ENCODE measurements at regions not wholly inside any gene's neighbourhood (a gene's known extent, or its start where the extent isn't known, plus 50 kb on each side); places are given as distances from the start of the nearest gene placed in this dataset.

DNA sequence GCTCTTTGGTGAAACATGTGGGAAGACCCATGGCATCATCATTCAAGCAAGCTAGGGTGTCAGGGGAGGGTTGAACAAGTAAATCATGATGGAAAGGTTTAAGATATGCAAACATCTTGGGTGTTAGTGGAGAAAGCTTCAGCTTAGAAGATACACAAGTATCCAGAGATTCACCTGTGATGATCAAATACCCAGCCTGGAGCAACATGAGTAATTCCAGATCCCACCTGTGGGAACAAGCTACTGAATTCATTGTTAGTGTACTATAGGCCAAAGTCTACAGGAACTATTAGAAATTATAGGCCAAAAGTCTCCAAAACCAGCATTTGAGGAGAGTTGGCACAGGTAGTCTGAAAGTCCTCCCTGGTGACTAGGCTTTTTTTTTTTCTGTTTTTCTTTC lies 499.9 kb downstream of the NUF2 start:
- no peak for ATAC-seq
- Histone ChIP-seq H3K4me3 (replicated peaks in 1 of 2; ENCODE audit: low read depth in 1 of 2, low read length in 2 of 2) (no peak overlapping the region), H3K79me2 (ENCODE audit: insufficient read depth, low read length) (no peaks in the 10 kb centered on the region), H3K9me2 (ENCODE audit: insufficient read depth) (no peaks in the 10 kb centered on the region), H3K27ac (ENCODE audit: low read depth, low read length) (no peak overlapping the region), H3K4me1 (ENCODE audit: control insufficient read depth in 1 of 2, insufficient read depth in 2 of 2, low read length in 2 of 2) (no peaks in the 10 kb centered on the region), H3K4me2 (ENCODE audit: low read length) (no peak overlapping the region), H3K36me3 (ENCODE audit: control insufficient read depth in 1 of 2, insufficient read depth in 2 of 2, low read length in 2 of 2) (no peaks in the 10 kb centered on the region), H3K9me3 (ENCODE audit: control insufficient read depth in 1 of 2, insufficient read depth in 1 of 2, low read depth in 1 of 2, low read length in 2 of 2) (no peaks in the 10 kb centered on the region), H3K27me3 (ENCODE audit: insufficient read depth, low read length) (no peaks in the 10 kb centered on the region), H4K20me1 (ENCODE audit: insufficient read depth) (no peaks in the 10 kb centered on the region), H3K9ac (ENCODE audit: low read length) (no peak overlapping the region), H2AFZ (ENCODE audit: low read depth, low read length, poor library complexity, severe bottlenecking) (no peak overlapping the region)
- RAD21 ChIA-PET (ENCODE audit: low non-redundant PET in 1 of 2, low total read pairs in 2 of 2, uncharacterized antibody in 2 of 2, unreplicated experiment in 2 of 2): no interaction called here
- TF ChIP-seq RAD21 (IDR thresholded peaks at IDR 0.05; ENCODE audit: low read depth): no peak
- BruUV-seq (replicated peaks): no TSS peak
- intact Hi-C loops (cut with micrococcal nuclease): loop anchor here (5.0 kb wide), 1 partner anchor 796 kb away; no protein-coding TSS in a partner anchor
- CTCF ChIA-PET: no interaction called here
- DNase-seq (ENCODE audit: low read depth, low spot score): no peak
- POLR2A ChIA-PET: no interaction called here

DNA sequence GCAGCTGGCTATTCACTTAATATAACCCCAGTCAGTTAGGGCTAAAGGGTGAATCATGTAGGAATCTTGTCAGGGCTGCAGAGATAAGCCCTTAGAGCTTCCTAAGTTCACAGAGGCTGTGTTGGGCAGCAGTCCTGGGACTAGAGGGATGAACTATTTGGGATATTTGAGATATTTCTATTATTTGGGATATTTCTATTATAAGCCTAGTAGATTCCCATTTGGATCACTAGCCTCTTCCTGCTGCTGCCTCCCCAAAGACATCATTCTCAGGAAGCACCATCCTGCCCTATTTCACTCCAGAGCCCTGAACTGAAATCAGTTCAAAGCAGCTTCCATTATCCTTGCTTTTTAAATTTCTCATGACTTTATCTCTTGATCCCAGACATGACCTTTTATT lies 501.3 kb downstream of the NUF2 start:
- no peaks in the 10 kb centered on the region for H4K20me1 ChIP-seq (ENCODE audit: insufficient read depth)
- no peak overlapping the region for H3K4me3 ChIP-seq (replicated peaks in 1 of 2; ENCODE audit: low read depth in 1 of 2, low read length in 2 of 2)
- POLR2A ChIA-PET: no interaction called here
- DNase-seq (ENCODE audit: low read depth, low spot score) (no peak), ATAC-seq (no peak)
- TF ChIP-seq SIN3A (IDR thresholded peaks at IDR 0.05; ENCODE audit: low read depth) (no peak), POLR2A (IDR thresholded peaks at IDR 0.05; ENCODE audit: borderline replicate concordance, extremely low read depth, insufficient read depth, insufficient read length) (no peak), POLR2AphosphoS5 (IDR thresholded peaks at IDR 0.05; ENCODE audit: low read depth, low read length) (no peak), ATF3 (IDR thresholded peaks at IDR 0.05) (no peak), CEBPB (IDR thresholded peaks at IDR 0.05; ENCODE audit: low read depth) (no peak), ELF1 (IDR thresholded peaks at IDR 0.05; ENCODE audit: borderline replicate concordance, low read depth) (no peak), CBX3 (IDR thresholded peaks at IDR 0.05; ENCODE audit: low read depth) (no peak), YY1 (IDR thresholded peaks at IDR 0.05; ENCODE audit: extremely low read depth, insufficient replicate concordance, low read depth, low read length) (no peak)
- TF ChIP-seq, protein P1, sequence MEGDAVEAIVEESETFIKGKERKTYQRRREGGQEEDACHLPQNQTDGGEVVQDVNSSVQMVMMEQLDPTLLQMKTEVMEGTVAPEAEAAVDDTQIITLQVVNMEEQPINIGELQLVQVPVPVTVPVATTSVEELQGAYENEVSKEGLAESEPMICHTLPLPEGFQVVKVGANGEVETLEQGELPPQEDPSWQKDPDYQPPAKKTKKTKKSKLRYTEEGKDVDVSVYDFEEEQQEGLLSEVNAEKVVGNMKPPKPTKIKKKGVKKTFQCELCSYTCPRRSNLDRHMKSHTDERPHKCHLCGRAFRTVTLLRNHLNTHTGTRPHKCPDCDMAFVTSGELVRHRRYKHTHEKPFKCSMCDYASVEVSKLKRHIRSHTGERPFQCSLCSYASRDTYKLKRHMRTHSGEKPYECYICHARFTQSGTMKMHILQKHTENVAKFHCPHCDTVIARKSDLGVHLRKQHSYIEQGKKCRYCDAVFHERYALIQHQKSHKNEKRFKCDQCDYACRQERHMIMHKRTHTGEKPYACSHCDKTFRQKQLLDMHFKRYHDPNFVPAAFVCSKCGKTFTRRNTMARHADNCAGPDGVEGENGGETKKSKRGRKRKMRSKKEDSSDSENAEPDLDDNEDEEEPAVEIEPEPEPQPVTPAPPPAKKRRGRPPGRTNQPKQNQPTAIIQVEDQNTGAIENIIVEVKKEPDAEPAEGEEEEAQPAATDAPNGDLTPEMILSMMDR (IDR thresholded peaks at IDR 0.05 in 2 of 3, conservative IDR thresholded peaks at IDR 0.05 in 1 of 3; ENCODE audit: borderline replicate concordance in 1 of 3, insufficient read depth in 1 of 3, low read depth in 2 of 3, low read length in 2 of 3): no peak
- no peaks in the 10 kb centered on the region for H3K9me2 ChIP-seq (ENCODE audit: insufficient read depth)
- H3K4me2 ChIP-seq (ENCODE audit: low read length): no peak overlapping the region
- H3K27me3 ChIP-seq (ENCODE audit: insufficient read depth, low read length): no peaks in the 10 kb centered on the region
- H3K4me1 ChIP-seq (ENCODE audit: control insufficient read depth in 1 of 2, insufficient read depth in 2 of 2, low read length in 2 of 2): no peaks in the 10 kb centered on the region
- H3K79me2 ChIP-seq (ENCODE audit: insufficient read depth, low read length): no peaks in the 10 kb centered on the region
- RAD21 ChIA-PET (ENCODE audit: low non-redundant PET in 1 of 2, low total read pairs in 2 of 2, uncharacterized antibody in 2 of 2, unreplicated experiment in 2 of 2): no interaction called here
- CTCF ChIA-PET: no interaction called here
- BruUV-seq (replicated peaks): no TSS peak
- intact Hi-C loops (cut with micrococcal nuclease): loop anchor here (5.0 kb wide), 1 partner anchor 794 kb away; no protein-coding TSS in a partner anchor
- no peak overlapping the region for H2AFZ ChIP-seq (ENCODE audit: low read depth, low read length, poor library complexity, severe bottlenecking)
- no peak overlapping the region for H3K9ac ChIP-seq (ENCODE audit: low read length)
- no peaks in the 10 kb centered on the region for H3K36me3 ChIP-seq (ENCODE audit: control insufficient read depth in 1 of 2, insufficient read depth in 2 of 2, low read length in 2 of 2)
- no peak overlapping the region for H3K27ac ChIP-seq (ENCODE audit: low read depth, low read length)
- H3K9me3 ChIP-seq (ENCODE audit: control insufficient read depth in 1 of 2, insufficient read depth in 1 of 2, low read depth in 1 of 2, low read length in 2 of 2): no peaks in the 10 kb centered on the region

Data from HCT116 (cell line).